22Rv1 (cell line): ENCODE measurements at regions not wholly inside any gene's neighbourhood (a gene's known extent, or its start where the extent isn't known, plus 50 kb on each side); places are given as distances from the start of the nearest gene placed in this dataset.

Source experiments
- H3K27ac ChIP-seq: fragments of 450-650 bp; 2 replicates; pipeline ENCODE4 v1.5.1; 2017
- CTCF ChIP-seq: fragments of 450-650 bp; IDR thresholded peaks from 2 replicates; pipeline ENCODE4 v1.5.1; 2017; ENCODE audit warnings: mild to moderate bottlenecking
- ZFX ChIP-seq: fragments of 450-650 bp; IDR thresholded peaks from 2 replicates; pipeline ENCODE4 v1.6.1; 2017; ENCODE audit warnings: antibody characterized with exemption, borderline replicate concordance

GRCh38 chr5:9713959-9714586 lies 83.9 kb upstream of the TAS2R1 start:
- no peak overlapping the region for H3K27ac ChIP-seq
- TF ChIP-seq ZFX: no peak

DNA sequence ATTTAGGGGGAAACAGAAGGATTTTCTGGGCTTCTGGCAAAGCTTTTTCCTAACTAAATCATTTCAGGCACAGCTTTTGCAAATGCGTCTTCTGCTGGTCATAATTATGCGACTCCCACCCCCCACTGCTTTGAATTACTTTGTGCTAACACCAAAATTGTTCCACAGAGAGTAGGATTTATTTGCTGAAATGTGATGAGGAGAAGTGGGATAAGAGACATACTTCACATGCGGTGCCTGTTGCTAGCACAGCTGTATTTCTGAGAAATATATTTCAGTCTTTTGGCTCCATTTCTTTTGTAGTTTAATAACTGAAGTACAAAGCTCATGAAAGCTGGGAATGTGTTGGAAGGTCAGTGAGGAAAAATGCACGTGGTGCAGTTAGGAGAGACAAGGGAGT lies 83.2 kb upstream of the TAS2R1 start:
- TF ChIP-seq CTCF: no peak
- TF ChIP-seq ZFX: no peak
- no peak overlapping the region for H3K27ac ChIP-seq

DNA sequence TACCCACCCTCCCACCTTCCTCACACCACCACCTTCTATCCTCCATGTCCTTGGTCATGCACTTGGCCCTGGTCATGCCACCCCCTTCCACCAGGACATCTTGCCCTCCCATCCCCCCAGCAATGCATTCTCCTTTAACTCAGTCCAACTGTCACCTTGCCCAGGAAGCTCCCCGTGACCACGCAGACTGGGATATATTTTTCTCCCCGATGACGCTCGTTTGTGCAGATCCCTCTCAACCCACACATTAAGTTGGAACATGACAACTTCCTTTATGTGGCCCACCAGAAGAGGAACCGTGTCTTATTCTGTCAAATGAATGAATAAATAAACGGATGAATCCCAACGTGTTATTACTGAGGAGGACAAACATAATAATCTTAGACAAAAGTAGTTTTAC lies 82.8 kb upstream of the TAS2R1 start:
- no peak for TF ChIP-seq ZFX
- TF ChIP-seq CTCF: no peak
- H3K27ac ChIP-seq: no peak overlapping the region

DNA sequence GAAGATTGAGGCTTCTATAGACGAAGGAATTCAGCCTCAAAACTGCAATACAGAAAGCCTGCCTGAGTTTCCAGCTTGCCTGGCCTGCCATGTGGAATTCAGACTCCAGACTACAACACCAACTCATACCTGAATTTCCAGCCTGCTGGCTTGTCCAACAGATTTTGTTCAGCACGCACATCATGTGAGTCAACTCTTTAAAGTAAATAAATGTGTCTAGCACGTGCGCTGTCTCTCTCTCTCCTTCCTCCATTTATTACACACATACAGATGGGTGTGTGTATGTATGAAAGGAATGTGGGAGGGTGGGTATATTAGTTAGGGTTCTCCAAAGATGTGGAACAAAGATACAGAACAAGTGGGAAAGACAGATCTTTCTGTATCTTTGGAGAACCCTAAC lies 82.4 kb upstream of the TAS2R1 start:
- H3K27ac ChIP-seq: no peak overlapping the region
- TF ChIP-seq CTCF: no peak
- no peak for TF ChIP-seq ZFX

DNA sequence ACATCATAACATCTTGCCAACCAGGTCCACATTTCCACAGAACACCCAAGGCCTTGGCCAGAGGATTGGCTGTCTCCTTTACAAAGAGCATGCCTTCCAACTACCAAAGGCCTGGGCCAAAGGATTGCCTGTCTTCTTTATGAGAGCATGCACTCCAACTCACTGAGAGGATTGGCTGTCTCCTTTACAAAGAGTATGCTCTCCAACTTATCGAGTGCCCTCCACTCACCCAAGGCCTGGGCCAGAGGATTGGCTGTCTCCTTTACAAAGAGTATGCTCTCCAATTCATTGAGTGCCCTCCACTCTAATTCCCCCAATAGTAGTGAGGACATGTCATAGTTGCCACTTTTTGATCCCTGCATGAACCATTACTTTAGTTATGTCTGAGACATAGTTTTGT lies 79.9 kb upstream of the TAS2R1 start:
- TF ChIP-seq ZFX (no peak), CTCF (no peak)
- no peak overlapping the region for H3K27ac ChIP-seq

- TF ChIP-seq ZFX: no peak
- TF ChIP-seq CTCF: no peak
These were observed 77.7 kb upstream of the TAS2R1 start for GRCh38 chr5:9707732-9708462.

GRCh38 chr5:9699681-9700080 lies 69.5 kb upstream of the TAS2R1 start:
- no peak overlapping the region for H3K27ac ChIP-seq
- TF ChIP-seq ZFX: no peak
- TF ChIP-seq CTCF: no peak

More at GRCh38 chr5:9707732-9708462, 77.7 kb upstream of the TAS2R1 start:
- no peak overlapping the region for H3K27ac ChIP-seq

- TF ChIP-seq ZFX (no peak), CTCF (no peak)
- H3K27ac ChIP-seq: no peak overlapping the region
These were observed 68.7 kb upstream of the TAS2R1 start for GRCh38 chr5:9698841-9699240.
